Skeletal muscle tissue (tissue), 3 donors: ENCODE measurements at regions not wholly inside any gene's neighbourhood (a gene's known extent, or its start where the extent isn't known, plus 50 kb on each side); places are given as distances from the start of the nearest gene placed in this dataset.

Experiments
- H3K27ac ChIP-seq: one replicate; pipeline ENCODE4 v1.7.0; 2013; ENCODE audit warnings: mild to moderate bottlenecking, low read depth, low read length, inconsistent platforms
- H3K27me3 ChIP-seq, 3 donors: one replicate each; pipeline ENCODE4 v1.7.0; 2013; ENCODE audit warnings: low read length in 3 of 3; ENCODE audit not compliant: control insufficient read depth in 3 of 3, insufficient read depth in 3 of 3
- H3K36me3 ChIP-seq, 3 donors: one replicate each; pipeline ENCODE4 v1.7.0; 2013; ENCODE audit warnings: low read length in 3 of 3; ENCODE audit not compliant: control insufficient read depth in 3 of 3, insufficient read depth in 3 of 3
- H3K4me1 ChIP-seq, 3 donors: one replicate each; pipeline ENCODE4 v1.7.0; 2013; ENCODE audit warnings: low read length in 3 of 3, mild to moderate bottlenecking in 3 of 3; ENCODE audit not compliant: control insufficient read depth in 3 of 3, insufficient read depth in 3 of 3
- H3K4me3 ChIP-seq, 3 donors: one replicate each; pipeline ENCODE4 v1.7.0; 2013; ENCODE audit warnings: low read length in 3 of 3
- H3K9ac ChIP-seq, 3 donors: one replicate each; pipeline ENCODE4 v1.7.0; 2013; ENCODE audit warnings: low read length in 3 of 3, mild to moderate bottlenecking in 3 of 3, moderate library complexity in 2 of 3, low read depth in 1 of 3
- H3K9me3 ChIP-seq, 3 donors: one replicate each; pipeline ENCODE4 v1.7.0; 2013; ENCODE audit warnings: low read length in 3 of 3; ENCODE audit not compliant: control insufficient read depth in 3 of 3
- donor health status: Osteomylitis.

DNA sequence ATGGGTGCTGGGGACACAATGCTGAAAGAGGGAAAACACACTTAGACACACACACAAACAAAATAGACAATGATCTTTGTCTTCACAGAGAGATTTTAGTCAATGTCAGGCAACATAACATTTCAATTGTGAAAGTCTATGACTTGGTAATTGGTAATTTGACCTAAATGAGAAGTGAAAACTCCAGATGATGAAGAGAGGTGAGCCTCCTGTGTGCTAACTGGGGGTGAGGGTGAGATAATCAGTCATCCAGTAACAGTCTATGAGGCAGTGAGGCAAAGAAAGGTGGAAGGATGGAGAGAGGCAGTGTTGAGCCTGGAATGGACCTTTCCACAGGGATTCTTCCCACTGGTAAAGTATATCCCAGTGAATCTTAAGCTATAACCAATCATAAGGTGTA is 744.2 kb downstream of the MAFB start:
- H3K4me1 ChIP-seq: peaks cover 3 to 11% (median 5%) of the 10 kb centered on the region in 3 donors
- H3K9me3 ChIP-seq: no peaks in the 10 kb centered on the region
- H3K9ac ChIP-seq: no peak overlapping the region
- no peaks in the 10 kb centered on the region for H3K36me3 ChIP-seq
- H3K27ac ChIP-seq: no peak overlapping the region
- no peak overlapping the region for H3K4me3 ChIP-seq
- H3K27me3 ChIP-seq: no peaks in the 10 kb centered on the region

DNA sequence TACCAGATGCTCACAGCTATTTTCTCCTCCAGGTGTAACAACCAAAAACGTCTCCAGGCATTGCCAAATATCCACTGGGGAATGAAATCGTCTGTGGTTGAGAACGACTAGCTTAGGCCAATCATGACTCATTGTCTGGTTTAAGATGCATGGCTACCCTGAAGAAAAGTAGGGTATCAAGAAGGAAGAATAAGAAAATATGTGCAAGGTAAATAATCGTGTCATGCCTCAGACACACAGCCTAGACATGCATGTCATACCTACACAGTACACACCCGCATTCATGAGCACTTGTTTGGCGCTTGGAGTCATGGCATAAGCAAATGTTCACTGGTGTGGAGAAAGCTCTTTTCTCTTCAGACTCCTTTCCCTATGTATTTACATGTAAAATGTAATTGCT is 745.7 kb downstream of the MAFB start:
- H3K36me3 ChIP-seq: no peaks in the 10 kb centered on the region
- no peak overlapping the region for H3K9ac ChIP-seq
- H3K4me1 ChIP-seq: peaks cover 3 to 11% (median 5%) of the 10 kb centered on the region in 3 donors
- no peaks in the 10 kb centered on the region for H3K9me3 ChIP-seq
- H3K27ac ChIP-seq: no peak overlapping the region
- H3K27me3 ChIP-seq: no peaks in the 10 kb centered on the region
- H3K4me3 ChIP-seq: no peak overlapping the region

DNA sequence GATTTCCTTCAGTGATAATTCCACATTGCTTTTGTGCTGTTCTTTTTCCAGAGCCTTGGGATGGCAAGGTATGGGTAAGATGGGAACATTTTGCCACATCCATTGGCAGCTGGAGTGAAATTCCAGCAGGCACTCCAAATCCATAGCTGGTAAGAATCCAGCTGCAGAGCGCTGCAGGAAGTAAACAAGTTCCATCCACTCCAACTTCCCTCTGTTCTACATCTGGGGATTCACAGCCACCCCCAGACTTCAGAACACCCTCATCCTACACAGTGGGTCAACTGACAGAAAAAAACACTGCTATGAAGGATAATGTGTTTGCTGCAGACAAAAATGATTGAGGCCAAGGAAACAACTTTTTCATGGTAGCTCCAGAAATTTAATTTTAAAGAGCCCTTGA is 747.8 kb downstream of the MAFB start:
- H3K27ac ChIP-seq: no peak overlapping the region
- peaks cover 3 to 11% (median 4%) of the 10 kb centered on the region in 3 donors for H3K4me1 ChIP-seq
- H3K9ac ChIP-seq: no peak overlapping the region
- H3K36me3 ChIP-seq: no peaks in the 10 kb centered on the region
- no peaks in the 10 kb centered on the region for H3K9me3 ChIP-seq
- H3K4me3 ChIP-seq: no peak overlapping the region
- H3K27me3 ChIP-seq: no peaks in the 10 kb centered on the region

DNA sequence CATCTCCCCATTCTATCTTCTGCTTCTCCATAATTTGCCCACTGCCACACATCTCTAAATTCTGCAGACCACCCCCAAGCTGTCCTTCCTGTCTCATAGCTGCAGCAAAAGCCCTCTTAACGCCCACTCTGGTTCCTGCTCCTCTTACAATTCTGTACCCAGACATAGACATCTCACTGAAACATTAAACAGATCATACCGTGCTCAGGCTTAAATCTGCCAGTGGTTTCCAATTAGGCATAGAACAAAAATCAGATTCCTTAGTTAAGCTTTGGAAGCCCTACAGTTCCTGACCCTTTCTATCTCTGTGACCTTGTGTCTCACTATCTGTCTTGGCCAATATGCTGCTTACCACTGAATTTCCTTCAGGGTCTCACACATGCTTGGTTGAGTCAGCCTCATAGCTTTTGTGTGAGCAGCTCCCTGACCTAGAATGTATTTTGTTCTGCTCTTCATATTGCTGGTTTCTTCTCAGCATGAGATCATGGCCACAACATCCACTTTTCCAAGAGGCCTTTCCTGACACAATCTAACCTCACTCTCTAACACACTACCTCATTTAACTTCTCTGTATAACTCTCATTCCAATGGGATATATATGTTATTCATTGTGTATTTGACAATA is 749.7 kb downstream of the MAFB start:
- peaks cover 3 to 9% (median 4%) of the 10 kb centered on the region in 3 donors for H3K4me1 ChIP-seq
- no peaks in the 10 kb centered on the region for H3K9me3 ChIP-seq
- H3K4me3 ChIP-seq: no peak overlapping the region
- no peak overlapping the region for H3K27ac ChIP-seq
- no peaks in the 10 kb centered on the region for H3K27me3 ChIP-seq
- no peaks in the 10 kb centered on the region for H3K36me3 ChIP-seq
- no peak overlapping the region for H3K9ac ChIP-seq

DNA sequence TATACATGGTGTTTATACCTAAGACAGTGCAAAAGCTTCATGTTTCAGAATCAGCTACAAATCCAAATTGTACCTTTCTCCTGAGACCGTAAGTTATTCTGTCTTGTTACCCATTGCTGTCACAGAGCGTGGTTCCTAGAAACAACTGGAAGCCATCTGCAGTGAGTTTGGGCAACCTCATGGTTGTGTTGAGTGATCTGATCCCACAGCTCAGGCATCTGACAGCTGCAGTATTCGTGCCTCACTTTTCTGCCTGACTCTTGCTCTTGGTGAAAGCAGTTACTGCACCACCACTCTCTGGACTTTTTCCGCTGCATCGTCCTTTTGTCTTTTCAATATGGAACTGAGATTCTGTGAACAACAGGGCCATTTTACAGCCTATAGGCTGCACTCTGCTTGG is 752.6 kb downstream of the MAFB start:
- no peaks in the 10 kb centered on the region for H3K36me3 ChIP-seq
- H3K9me3 ChIP-seq: no peaks in the 10 kb centered on the region
- no peak overlapping the region for H3K9ac ChIP-seq
- H3K27ac ChIP-seq: no peak overlapping the region
- H3K27me3 ChIP-seq: no peaks in the 10 kb centered on the region
- H3K4me1 ChIP-seq: peaks cover 3 to 7% (median 4%) of the 10 kb centered on the region in 3 donors
- H3K4me3 ChIP-seq: no peak overlapping the region

DNA sequence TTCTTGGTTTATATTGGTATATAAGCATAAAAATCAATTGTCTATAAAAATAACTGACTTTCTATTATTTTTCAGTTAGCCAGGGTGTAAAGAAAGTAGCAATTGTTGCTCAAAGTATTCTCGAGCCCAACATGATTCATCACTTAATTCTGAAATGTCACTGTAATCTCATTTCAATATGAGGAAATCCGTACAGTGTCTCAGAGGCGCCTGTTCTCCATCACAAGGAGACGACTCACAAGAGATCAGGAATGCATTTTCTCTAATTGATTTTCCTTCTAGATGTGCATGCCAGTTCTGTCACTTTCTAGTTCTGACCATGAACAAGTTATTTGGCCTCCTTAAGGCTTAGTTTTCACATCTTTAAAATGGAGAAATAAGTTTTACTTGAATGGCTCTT is 753.1 kb downstream of the MAFB start:
- Histone ChIP-seq H3K27me3 (no peaks in the 10 kb centered on the region), H3K4me3 (no peak overlapping the region), H3K9me3 (no peaks in the 10 kb centered on the region), H3K9ac (no peak overlapping the region), H3K27ac (no peak overlapping the region), H3K4me1 (peaks cover 0 to 2% (median 0%) of the 10 kb centered on the region in 3 donors), H3K36me3 (no peaks in the 10 kb centered on the region)

DNA sequence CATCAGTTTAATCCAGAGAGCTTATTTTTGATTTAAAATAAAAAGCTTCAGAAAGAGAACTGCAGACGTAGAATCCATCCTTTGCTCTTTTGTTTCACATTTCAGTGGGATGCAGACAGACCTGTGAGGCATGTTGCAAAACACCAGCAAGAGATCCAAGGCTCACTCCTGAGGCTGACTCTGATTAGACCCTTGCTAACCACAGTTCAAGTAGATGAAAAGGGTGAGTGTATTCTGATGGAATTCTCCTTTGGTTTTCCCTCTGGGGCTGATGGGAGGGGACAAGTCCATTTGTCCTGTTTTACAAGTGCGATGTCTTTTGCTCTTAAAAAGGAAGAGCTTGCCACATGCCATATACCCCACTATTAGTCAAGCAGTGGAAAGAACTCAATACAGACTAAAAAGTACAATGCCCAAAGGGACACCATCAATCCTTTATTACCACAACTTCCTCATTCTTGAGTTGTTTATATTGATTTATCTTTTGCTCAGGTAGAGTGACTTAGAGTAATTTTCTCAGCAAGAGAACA is 772.7 kb downstream of the MAFB start:
- H3K27ac ChIP-seq: no peak overlapping the region
- H3K27me3 ChIP-seq: no peaks in the 10 kb centered on the region
- no peaks in the 10 kb centered on the region for H3K4me1 ChIP-seq
- no peak overlapping the region for H3K4me3 ChIP-seq
- no peaks in the 10 kb centered on the region for H3K36me3 ChIP-seq
- no peak overlapping the region for H3K9ac ChIP-seq
- no peaks in the 10 kb centered on the region for H3K9me3 ChIP-seq

DNA sequence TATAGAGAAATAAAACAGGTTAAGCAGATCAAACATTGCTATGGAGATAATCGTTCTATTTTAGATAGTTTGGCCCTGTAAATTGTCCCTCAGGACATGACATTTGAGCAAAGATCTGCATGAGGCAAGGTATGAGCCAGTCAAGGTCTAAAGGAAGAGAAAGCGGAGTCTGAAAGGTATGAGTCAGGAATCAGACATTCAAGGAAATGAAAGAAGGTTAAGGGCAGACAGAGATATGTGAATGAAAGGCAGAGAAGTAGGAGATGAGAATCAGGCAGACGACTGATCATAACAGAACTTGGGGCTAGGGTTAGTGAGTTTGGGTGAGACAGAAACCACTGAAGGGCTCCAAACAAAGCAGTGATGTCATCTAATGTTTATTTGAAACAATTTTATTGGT is 775.8 kb downstream of the MAFB start:
- H3K36me3 ChIP-seq: no peaks in the 10 kb centered on the region
- peaks cover 0 to 9% (median 2%) of the 10 kb centered on the region in 3 donors for H3K4me1 ChIP-seq
- H3K9ac ChIP-seq: no peak overlapping the region
- no peaks in the 10 kb centered on the region for H3K9me3 ChIP-seq
- no peak overlapping the region for H3K27ac ChIP-seq
- no peak overlapping the region for H3K4me3 ChIP-seq
- no peaks in the 10 kb centered on the region for H3K27me3 ChIP-seq

DNA sequence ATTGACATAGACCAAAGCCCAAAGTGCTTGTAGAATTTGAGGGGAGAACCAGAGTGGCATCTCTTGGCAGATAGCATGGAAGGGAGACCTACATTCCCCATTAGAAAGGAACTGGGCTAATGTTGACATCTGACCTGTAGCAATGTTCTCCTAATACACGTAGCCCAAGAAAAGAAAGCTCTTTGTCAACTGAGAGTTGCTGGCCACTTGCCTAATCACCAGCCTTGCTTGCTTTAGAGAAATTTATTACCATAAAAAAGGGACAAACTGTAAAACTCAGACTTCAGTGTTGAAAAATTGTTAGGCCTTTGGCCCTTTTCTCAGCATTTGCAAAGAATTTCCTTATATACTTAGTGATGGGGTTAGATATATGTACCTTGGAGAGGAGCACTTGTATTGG is 777.5 kb downstream of the MAFB start:
- H3K4me1 ChIP-seq: peaks cover 2 to 15% (median 9%) of the 10 kb centered on the region in 3 donors
- no peaks in the 10 kb centered on the region for H3K36me3 ChIP-seq
- no peak overlapping the region for H3K4me3 ChIP-seq
- no peaks in the 10 kb centered on the region for H3K27me3 ChIP-seq
- H3K9me3 ChIP-seq: no peaks in the 10 kb centered on the region
- no peak overlapping the region for H3K27ac ChIP-seq
- no peak overlapping the region for H3K9ac ChIP-seq

DNA sequence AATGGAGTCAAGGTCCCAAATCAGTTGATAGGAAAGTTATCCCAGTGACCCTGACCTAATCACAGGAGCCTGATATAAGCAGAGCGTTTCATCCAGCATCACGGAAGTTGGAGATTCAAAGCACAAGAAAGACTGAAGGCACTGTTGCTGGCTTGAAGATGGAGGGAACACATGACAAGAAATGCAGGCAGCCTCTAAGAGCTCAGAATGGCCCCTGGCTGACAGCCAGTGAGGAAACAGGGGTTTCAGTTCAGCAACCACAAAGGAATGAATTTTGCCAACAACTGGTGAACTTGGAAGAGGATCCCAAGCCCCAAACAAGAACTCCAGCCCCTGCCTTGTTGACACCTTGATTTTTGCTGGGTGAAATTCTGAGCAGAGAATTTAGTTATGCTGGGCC is 778.5 kb downstream of the MAFB start:
- no peak overlapping the region for H3K4me3 ChIP-seq
- no peaks in the 10 kb centered on the region for H3K9me3 ChIP-seq
- peaks cover 2 to 15% (median 9%) of the 10 kb centered on the region in 3 donors for H3K4me1 ChIP-seq
- no peak overlapping the region for H3K9ac ChIP-seq
- no peaks in the 10 kb centered on the region for H3K36me3 ChIP-seq
- no peak overlapping the region for H3K27ac ChIP-seq
- no peaks in the 10 kb centered on the region for H3K27me3 ChIP-seq
